ENCODE measurements at regions not wholly inside any gene's neighbourhood (a gene's known extent, or its start where the extent isn't known, plus 50 kb on each side); places are given as distances from the start of the nearest gene placed in this dataset.

DNA sequence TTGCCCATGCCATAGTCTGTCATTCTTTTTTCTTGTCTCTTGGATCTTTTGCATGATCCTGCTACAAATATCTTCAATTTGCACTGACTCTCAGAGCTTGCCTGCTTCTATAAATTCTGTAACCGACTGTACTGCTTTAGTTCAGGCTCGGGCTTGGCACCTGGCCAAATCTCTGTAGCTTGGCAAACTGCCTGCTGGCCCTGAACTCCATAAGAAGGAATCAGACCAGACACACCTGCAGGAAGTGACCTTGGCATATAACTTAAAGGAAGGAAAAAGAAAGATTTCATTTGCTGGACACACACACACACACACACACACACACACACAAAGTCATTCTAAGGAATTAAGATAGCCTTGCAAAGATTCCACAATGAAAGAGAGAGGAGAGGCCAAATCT lies 291.2 kb upstream of the DDX18 start:
- TF ChIP-seq, protein P1, sequence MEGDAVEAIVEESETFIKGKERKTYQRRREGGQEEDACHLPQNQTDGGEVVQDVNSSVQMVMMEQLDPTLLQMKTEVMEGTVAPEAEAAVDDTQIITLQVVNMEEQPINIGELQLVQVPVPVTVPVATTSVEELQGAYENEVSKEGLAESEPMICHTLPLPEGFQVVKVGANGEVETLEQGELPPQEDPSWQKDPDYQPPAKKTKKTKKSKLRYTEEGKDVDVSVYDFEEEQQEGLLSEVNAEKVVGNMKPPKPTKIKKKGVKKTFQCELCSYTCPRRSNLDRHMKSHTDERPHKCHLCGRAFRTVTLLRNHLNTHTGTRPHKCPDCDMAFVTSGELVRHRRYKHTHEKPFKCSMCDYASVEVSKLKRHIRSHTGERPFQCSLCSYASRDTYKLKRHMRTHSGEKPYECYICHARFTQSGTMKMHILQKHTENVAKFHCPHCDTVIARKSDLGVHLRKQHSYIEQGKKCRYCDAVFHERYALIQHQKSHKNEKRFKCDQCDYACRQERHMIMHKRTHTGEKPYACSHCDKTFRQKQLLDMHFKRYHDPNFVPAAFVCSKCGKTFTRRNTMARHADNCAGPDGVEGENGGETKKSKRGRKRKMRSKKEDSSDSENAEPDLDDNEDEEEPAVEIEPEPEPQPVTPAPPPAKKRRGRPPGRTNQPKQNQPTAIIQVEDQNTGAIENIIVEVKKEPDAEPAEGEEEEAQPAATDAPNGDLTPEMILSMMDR (IDR thresholded peaks at IDR 0.05): no peak
- no peak for TF ChIP-seq POLR2A (IDR thresholded peaks at IDR 0.05)
